ENCODE measurements at regions not wholly inside any gene's neighbourhood (a gene's known extent, or its start where the extent isn't known, plus 50 kb on each side); places are given as distances from the start of the nearest gene placed in this dataset.

DNA sequence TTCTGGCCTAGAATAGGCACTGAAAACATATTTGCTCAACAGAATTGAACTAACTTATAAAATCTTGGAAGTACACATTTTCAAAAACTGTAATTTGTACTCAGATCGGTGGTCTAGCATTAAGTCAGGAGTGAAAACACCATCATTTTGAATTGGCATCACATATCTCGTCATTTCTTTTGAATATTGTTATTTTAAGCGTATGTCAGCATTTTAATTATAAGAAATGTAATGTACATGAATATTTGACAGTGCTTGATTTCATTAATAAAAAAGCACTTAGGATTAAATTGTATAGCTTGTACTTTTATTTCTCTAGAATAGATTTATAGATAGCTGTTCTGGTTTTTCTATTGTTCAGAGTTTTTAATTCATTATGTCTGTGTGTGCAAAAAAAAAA, 892.2 kb downstream of the BCL11B start:
- Mint-ChIP-seq H3K27me3 (no peaks in the 10 kb centered on the region), H3K4me3 (no peak overlapping the region), H3K4me1 (peaks cover 0 to 7% (median 0%) of the 10 kb centered on the region in 3 donors), H3K9me3 (no peaks in the 10 kb centered on the region), H3K27ac (no peak overlapping the region), H3K36me3 (no peaks in the 10 kb centered on the region)
- ChIA-PET POLR2A (interaction anchor here in 1 of 2 donors (0.6 kb wide), 1 partner anchor 23 kb away, joined by 4 read pairs; no protein-coding TSS in a partner anchor), CTCF (interaction anchor here in 1 of 2 donors (0.5 kb wide), 1 partner anchor 179 kb away, joined by 3 read pairs; no protein-coding TSS in a partner anchor)
- no CpG with 5 or more reads among the region's 3 CpGs for WGBS (ENCODE audit: insufficient coverage)
- Histone ChIP-seq H3K9me3 (no peaks in the 10 kb centered on the region), H3K4me3 (ENCODE audit: control insufficient read depth in 1 of 2, extremely low read depth in 1 of 2, low read length in 1 of 2) (no peak overlapping the region), H3K4me1 (ENCODE audit: control insufficient read depth in 1 of 2, extremely low read depth in 1 of 2, insufficient read depth in 2 of 2, low read length in 2 of 2) (no peaks in the 10 kb centered on the region), H3K36me3 (ENCODE audit: control insufficient read depth in 2 of 2, extremely low read depth in 1 of 2, insufficient read depth in 1 of 2, low read length in 1 of 2) (no peaks in the 10 kb centered on the region), H3K27me3 (replicated peaks in 1 of 2; ENCODE audit: control insufficient read depth in 2 of 2, extremely low read depth in 1 of 2, insufficient read depth in 2 of 2, low read length in 1 of 2) (no peaks in the 10 kb centered on the region), H3K27ac (ENCODE audit: low read length) (no peak overlapping the region)
- no peak for ATAC-seq (replicated peaks in 1 of 4)
- no peak for DNase-seq

DNA sequence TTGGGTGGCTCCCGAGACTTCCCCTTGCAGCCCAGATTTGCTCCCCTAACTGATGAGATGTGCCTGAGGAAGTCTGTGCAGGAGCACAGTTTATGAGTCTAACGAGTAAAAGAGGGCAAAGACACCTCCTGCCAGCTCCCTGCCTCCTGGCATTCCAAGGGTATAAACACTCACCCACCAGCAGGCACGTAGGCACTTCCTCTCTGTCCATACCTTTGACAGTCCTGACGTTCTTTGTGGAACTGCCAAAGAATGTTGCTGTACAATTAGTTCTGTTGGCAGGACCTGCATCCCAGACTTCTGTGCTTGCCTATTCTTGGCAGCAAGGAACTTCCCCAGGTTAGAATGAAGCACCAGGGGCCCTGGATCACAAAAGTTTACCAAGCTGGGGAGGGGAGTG, 889.3 kb downstream of the BCL11B start:
- H3K4me1 ChIP-seq (ENCODE audit: control insufficient read depth in 1 of 2, extremely low read depth in 1 of 2, insufficient read depth in 2 of 2, low read length in 2 of 2) = no peaks in the 10 kb centered on the region
- H3K36me3 ChIP-seq (ENCODE audit: control insufficient read depth in 2 of 2, extremely low read depth in 1 of 2, insufficient read depth in 1 of 2, low read length in 1 of 2) = no peaks in the 10 kb centered on the region
- DNase-seq (no peak), ATAC-seq (replicated peaks in 1 of 4) (no peak)
- WGBS (ENCODE audit: insufficient coverage) = no CpG with 5 or more reads among the region's 4 CpGs
- no peaks in the 10 kb centered on the region for H3K27me3 ChIP-seq (replicated peaks in 1 of 2; ENCODE audit: control insufficient read depth in 2 of 2, extremely low read depth in 1 of 2, insufficient read depth in 2 of 2, low read length in 1 of 2)
- no peaks in the 10 kb centered on the region for H3K36me3 Mint-ChIP-seq
- ChIA-PET CTCF (no interaction called here), POLR2A (no interaction called here)
- H3K27ac Mint-ChIP-seq = no peak overlapping the region
- no peaks in the 10 kb centered on the region for H3K27me3 Mint-ChIP-seq
- no peak overlapping the region for H3K4me3 Mint-ChIP-seq
- H3K27ac ChIP-seq (ENCODE audit: low read length) = no peak overlapping the region
- no peak overlapping the region for H3K4me3 ChIP-seq (ENCODE audit: control insufficient read depth in 1 of 2, extremely low read depth in 1 of 2, low read length in 1 of 2)
- no peaks in the 10 kb centered on the region for H3K9me3 Mint-ChIP-seq
- peaks cover 0 to 7% (median 0%) of the 10 kb centered on the region in 3 donors for H3K4me1 Mint-ChIP-seq
- H3K9me3 ChIP-seq = no peaks in the 10 kb centered on the region

DNA sequence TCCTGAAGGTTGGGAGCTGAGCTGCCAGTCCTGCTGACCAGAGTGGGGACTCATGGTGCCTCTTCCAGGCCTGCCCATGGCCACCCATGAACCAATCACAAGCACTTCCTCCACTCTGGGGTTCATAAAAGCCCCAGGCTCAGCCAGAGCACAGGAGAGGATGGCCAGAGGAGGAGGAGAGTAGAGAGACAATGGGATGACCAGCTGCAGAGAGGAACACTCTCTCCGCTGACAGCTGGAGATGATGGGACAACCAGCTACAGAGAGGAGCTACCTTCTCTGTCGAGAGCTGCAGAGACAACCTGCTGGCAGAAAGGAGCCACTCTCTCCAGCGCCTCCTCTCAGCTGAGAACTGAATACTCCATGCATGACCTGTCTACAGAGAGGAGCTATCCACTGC, 886.1 kb downstream of the BCL11B start:
- no peak overlapping the region for H3K4me3 Mint-ChIP-seq
- Histone ChIP-seq H3K9me3 (no peaks in the 10 kb centered on the region), H3K4me3 (ENCODE audit: control insufficient read depth in 1 of 2, extremely low read depth in 1 of 2, low read length in 1 of 2) (no peak overlapping the region), H3K36me3 (ENCODE audit: control insufficient read depth in 2 of 2, extremely low read depth in 1 of 2, insufficient read depth in 1 of 2, low read length in 1 of 2) (no peaks in the 10 kb centered on the region), H3K27ac (ENCODE audit: low read length) (no peak overlapping the region), H3K4me1 (ENCODE audit: control insufficient read depth in 1 of 2, extremely low read depth in 1 of 2, insufficient read depth in 2 of 2, low read length in 2 of 2) (no peaks in the 10 kb centered on the region), H3K27me3 (replicated peaks in 1 of 2; ENCODE audit: control insufficient read depth in 2 of 2, extremely low read depth in 1 of 2, insufficient read depth in 2 of 2, low read length in 1 of 2) (no peaks in the 10 kb centered on the region)
- ATAC-seq (replicated peaks in 1 of 4) = no peak
- POLR2A ChIA-PET = interaction anchor here (0.5 to 0.6 kb wide), 2 partner anchors 276 to 411 kb away, joined by 3 to 9 read pairs; no protein-coding TSS in a partner anchor
- no peaks in the 10 kb centered on the region for H3K9me3 Mint-ChIP-seq
- CTCF ChIA-PET = no interaction called here
- no peak overlapping the region for H3K27ac Mint-ChIP-seq
- H3K4me1 Mint-ChIP-seq = peaks cover 0 to 10% (median 0%) of the 10 kb centered on the region in 3 donors
- DNase-seq = no peak
- WGBS (ENCODE audit: insufficient coverage) = 94% methylated on average over 2 of the region's 3 CpGs
- no peaks in the 10 kb centered on the region for H3K27me3 Mint-ChIP-seq
- no peaks in the 10 kb centered on the region for H3K36me3 Mint-ChIP-seq

DNA sequence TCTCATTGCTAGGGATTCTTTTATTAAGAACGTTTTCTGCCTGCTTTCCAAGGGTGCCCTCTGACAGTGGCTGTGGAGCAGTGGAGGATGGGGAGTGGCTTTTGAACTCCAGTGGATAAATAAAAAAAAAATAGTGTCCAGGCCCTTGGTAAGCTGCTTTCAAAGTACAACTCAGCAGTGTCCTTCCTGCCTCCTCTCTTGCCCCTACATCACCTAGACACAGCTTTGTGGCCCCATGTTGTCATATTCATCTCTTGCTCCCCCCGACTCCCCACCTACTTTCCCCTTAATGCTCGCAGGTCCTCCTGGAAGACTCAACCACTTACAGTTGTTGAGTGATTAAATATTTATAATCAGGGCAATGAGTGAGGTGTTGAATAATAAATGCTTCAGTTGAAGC, 880.9 kb downstream of the BCL11B start:
- Mint-ChIP-seq H3K27ac (no peak overlapping the region), H3K27me3 (no peaks in the 10 kb centered on the region), H3K9me3 (no peaks in the 10 kb centered on the region), H3K36me3 (no peaks in the 10 kb centered on the region), H3K4me3 (no peak overlapping the region), H3K4me1 (peaks cover 0 to 14% (median under 1%) of the 10 kb centered on the region in 3 donors)
- ATAC-seq (replicated peaks in 1 of 4) (no peak), DNase-seq (no peak)
- POLR2A ChIA-PET = no interaction called here
- Histone ChIP-seq H3K4me3 (ENCODE audit: control insufficient read depth in 1 of 2, extremely low read depth in 1 of 2, low read length in 1 of 2) (no peak overlapping the region), H3K4me1 (ENCODE audit: control insufficient read depth in 1 of 2, extremely low read depth in 1 of 2, insufficient read depth in 2 of 2, low read length in 2 of 2) (no peaks in the 10 kb centered on the region), H3K27ac (ENCODE audit: low read length) (no peak overlapping the region), H3K36me3 (ENCODE audit: control insufficient read depth in 2 of 2, extremely low read depth in 1 of 2, insufficient read depth in 1 of 2, low read length in 1 of 2) (no peaks in the 10 kb centered on the region), H3K9me3 (no peaks in the 10 kb centered on the region), H3K27me3 (replicated peaks in 1 of 2; ENCODE audit: control insufficient read depth in 2 of 2, extremely low read depth in 1 of 2, insufficient read depth in 2 of 2, low read length in 1 of 2) (no peaks in the 10 kb centered on the region)
- 100% methylated on average over 1 of the region's 3 CpGs for WGBS (ENCODE audit: insufficient coverage)
- CTCF ChIA-PET = interaction anchor here in 1 of 2 donors (0.7 kb wide), 1 partner anchor 45 kb away, joined by 3 read pairs; no protein-coding TSS in a partner anchor

DNA sequence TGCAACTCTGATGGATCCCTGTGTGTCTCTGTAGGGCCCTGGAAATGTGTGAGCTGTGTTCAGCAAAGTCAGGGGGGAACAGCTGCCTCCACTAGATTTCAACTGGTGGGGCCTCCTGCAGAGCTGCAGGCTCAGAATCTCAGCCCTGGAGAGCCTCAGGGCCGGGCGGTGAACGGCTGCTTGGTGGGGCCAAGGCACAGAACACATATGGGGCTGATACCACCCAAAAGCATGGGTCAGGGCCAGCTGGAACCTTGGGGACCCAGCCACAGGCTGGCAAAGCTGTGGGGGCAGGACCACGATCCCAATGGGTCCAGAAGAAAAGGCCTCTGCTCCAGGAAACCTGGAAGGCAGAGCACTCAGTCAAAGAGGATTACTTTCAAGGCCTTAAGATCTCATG, 878.5 kb downstream of the BCL11B start:
- ChIA-PET CTCF (no interaction called here), POLR2A (no interaction called here)
- no peaks in the 10 kb centered on the region for H3K36me3 Mint-ChIP-seq
- H3K27me3 Mint-ChIP-seq = no peaks in the 10 kb centered on the region
- H3K9me3 Mint-ChIP-seq = no peaks in the 10 kb centered on the region
- ATAC-seq (replicated peaks in 1 of 4) (no peak), DNase-seq (no peak)
- Histone ChIP-seq H3K9me3 (no peaks in the 10 kb centered on the region), H3K27me3 (replicated peaks in 1 of 2; ENCODE audit: control insufficient read depth in 2 of 2, extremely low read depth in 1 of 2, insufficient read depth in 2 of 2, low read length in 1 of 2) (no peaks in the 10 kb centered on the region), H3K4me3 (ENCODE audit: control insufficient read depth in 1 of 2, extremely low read depth in 1 of 2, low read length in 1 of 2) (no peak overlapping the region), H3K36me3 (ENCODE audit: control insufficient read depth in 2 of 2, extremely low read depth in 1 of 2, insufficient read depth in 1 of 2, low read length in 1 of 2) (no peaks in the 10 kb centered on the region), H3K4me1 (ENCODE audit: control insufficient read depth in 1 of 2, extremely low read depth in 1 of 2, insufficient read depth in 2 of 2, low read length in 2 of 2) (no peaks in the 10 kb centered on the region), H3K27ac (ENCODE audit: low read length) (no peak overlapping the region)
- H3K27ac Mint-ChIP-seq = no peak overlapping the region
- H3K4me3 Mint-ChIP-seq = no peak overlapping the region
- peaks cover 0 to 13% (median 2%) of the 10 kb centered on the region in 3 donors for H3K4me1 Mint-ChIP-seq
- WGBS (ENCODE audit: insufficient coverage) = 94% methylated on average over 4 of the region's 4 CpGs

DNA sequence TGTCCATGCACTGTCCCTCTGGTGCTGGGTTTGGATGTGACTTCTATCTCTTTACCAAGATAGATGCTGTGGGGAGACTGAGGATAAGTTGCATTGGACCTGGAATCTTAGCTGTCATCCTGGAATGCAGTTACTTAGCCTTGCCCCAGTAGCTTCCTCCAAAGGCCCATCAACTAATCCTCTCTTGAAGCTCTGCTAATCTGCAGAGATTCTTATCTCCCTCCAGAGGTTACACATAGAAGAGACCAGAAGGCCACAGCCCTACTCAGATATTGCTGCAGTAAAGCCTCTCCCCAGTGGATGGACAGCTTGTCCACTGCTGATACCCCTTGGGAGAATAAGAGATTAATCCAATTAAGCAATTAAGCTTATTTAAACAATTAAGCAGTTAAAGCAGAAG, 867.2 kb downstream of the BCL11B start:
- peak overlapping the region; percentile 1 to 23 for H3K27ac Mint-ChIP-seq
- POLR2A ChIA-PET = no interaction called here
- H3K4me1 Mint-ChIP-seq = peaks cover 22 to 29% (median 26%) of the 10 kb centered on the region in 3 donors

DNA sequence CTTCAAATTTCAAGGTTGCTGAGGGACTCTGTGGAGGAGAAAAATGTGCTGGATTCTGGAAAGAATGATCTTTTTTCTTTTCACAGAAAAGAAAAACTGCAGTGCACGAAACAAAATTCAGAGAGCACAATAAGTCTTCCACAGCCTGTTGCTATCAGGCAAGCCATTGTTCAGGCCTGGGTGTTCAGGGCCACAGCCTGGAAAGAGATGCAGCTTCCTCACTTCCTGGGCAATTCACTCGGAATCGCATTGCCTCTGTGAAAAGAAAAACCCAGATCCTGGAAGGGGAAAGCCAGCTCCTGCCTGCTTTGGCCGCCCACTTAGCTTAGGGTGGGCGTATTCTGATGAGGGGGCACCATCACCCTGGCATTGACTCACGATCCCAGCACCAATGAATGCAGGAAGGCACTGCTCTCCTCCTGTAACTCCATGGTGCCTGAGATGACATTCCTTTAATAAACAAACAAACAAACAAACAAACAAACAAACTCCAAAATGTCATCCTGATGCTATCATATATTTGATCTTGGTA, 863.9 kb downstream of the BCL11B start:
- no peaks in the 10 kb centered on the region for H3K36me3 ChIP-seq (ENCODE audit: control insufficient read depth in 2 of 2, extremely low read depth in 1 of 2, insufficient read depth in 1 of 2, low read length in 1 of 2)
- no peak overlapping the region for H3K4me3 Mint-ChIP-seq
- no peak for DNase-seq
- no peaks in the 10 kb centered on the region for H3K36me3 Mint-ChIP-seq
- no peak for ATAC-seq (replicated peaks in 1 of 4)
- WGBS (ENCODE audit: insufficient coverage) = 92% methylated on average over 5 of the region's 6 CpGs
- H3K9me3 ChIP-seq = no peaks in the 10 kb centered on the region
- H3K4me3 ChIP-seq (ENCODE audit: control insufficient read depth in 1 of 2, extremely low read depth in 1 of 2, low read length in 1 of 2) = no peak overlapping the region
- no peak overlapping the region for H3K27ac Mint-ChIP-seq
- peaks cover 30 to 48% (median 35%) of the 10 kb centered on the region in 3 donors for H3K4me1 Mint-ChIP-seq
- H3K27me3 ChIP-seq (replicated peaks in 1 of 2; ENCODE audit: control insufficient read depth in 2 of 2, extremely low read depth in 1 of 2, insufficient read depth in 2 of 2, low read length in 1 of 2) = no peaks in the 10 kb centered on the region
- H3K4me1 ChIP-seq (ENCODE audit: control insufficient read depth in 1 of 2, extremely low read depth in 1 of 2, insufficient read depth in 2 of 2, low read length in 2 of 2) = peaks cover 7% of the 10 kb centered on the region in 2 experiments
- H3K27ac ChIP-seq (ENCODE audit: low read length) = no peak overlapping the region
- ChIA-PET CTCF (no interaction called here), POLR2A (no interaction called here)
- H3K27me3 Mint-ChIP-seq = no peaks in the 10 kb centered on the region
- H3K9me3 Mint-ChIP-seq = no peaks in the 10 kb centered on the region

More for the DNA sequence above, 867.2 kb downstream of the BCL11B start:
- no peaks in the 10 kb centered on the region for H3K27me3 Mint-ChIP-seq
- no peaks in the 10 kb centered on the region for H3K9me3 Mint-ChIP-seq
- CTCF ChIA-PET = no interaction called here
- no peaks in the 10 kb centered on the region for H3K9me3 ChIP-seq
- H3K27ac ChIP-seq (ENCODE audit: low read length) = no peak overlapping the region
- peaks cover 7% of the 10 kb centered on the region in 2 experiments for H3K4me1 ChIP-seq (ENCODE audit: control insufficient read depth in 1 of 2, extremely low read depth in 1 of 2, insufficient read depth in 2 of 2, low read length in 2 of 2)
- H3K36me3 Mint-ChIP-seq = no peaks in the 10 kb centered on the region
- no peak overlapping the region for H3K4me3 ChIP-seq (ENCODE audit: control insufficient read depth in 1 of 2, extremely low read depth in 1 of 2, low read length in 1 of 2)
- ATAC-seq (replicated peaks in 1 of 4) = no peak
- DNase-seq = no peak
- H3K36me3 ChIP-seq (ENCODE audit: control insufficient read depth in 2 of 2, extremely low read depth in 1 of 2, insufficient read depth in 1 of 2, low read length in 1 of 2) = no peaks in the 10 kb centered on the region
- H3K4me3 Mint-ChIP-seq = no peak overlapping the region
- H3K27me3 ChIP-seq (replicated peaks in 1 of 2; ENCODE audit: control insufficient read depth in 2 of 2, extremely low read depth in 1 of 2, insufficient read depth in 2 of 2, low read length in 1 of 2) = no peaks in the 10 kb centered on the region
